Stimulated activated naive CD8-positive, alpha-beta T cell treated with anti-CD3 and anti-CD28 coated beads, Interleukin-15, amount 100 ng/mL, for 72 hours (primary cell): ENCODE measurements at regions not wholly inside any gene's neighbourhood (a gene's known extent, or its start where the extent isn't known, plus 50 kb on each side); places are given as distances from the start of the nearest gene placed in this dataset.
"Not testable (repeated sequence)": the region's sequence is repeated elsewhere in the genome, so short reads cannot be mapped to it uniquely, and the experiment has no call there.

Experiments used
- ATAC-seq: fragments of 150-1000 bp; cut with Tn5 transposase; 2 replicates; pipeline ENCODE4 v1.10.0; 2021; ENCODE audit warnings: mild to moderate bottlenecking, moderate library complexity
- DNase-seq, 2 donors: peaks; one replicate each; pipeline ENCODE4 v3.0.0; 2021 to 2022
- H3K27ac Mint-ChIP-seq, 2 donors: one replicate each; pipeline ENCODE4 v1.8.0; 2022; ENCODE audit warnings: mild to moderate bottlenecking in 2 of 2, mixed read lengths in 2 of 2, moderate library complexity in 2 of 2
- H3K27me3 Mint-ChIP-seq: one replicate; pipeline ENCODE4 v1.8.0; 2022; ENCODE audit warnings: mixed read lengths
- H3K4me1 Mint-ChIP-seq: one replicate; pipeline ENCODE4 v1.8.0; 2022; ENCODE audit warnings: mild to moderate bottlenecking, mixed read lengths
- H3K4me3 Mint-ChIP-seq, 2 donors: one replicate each; pipeline ENCODE4 v1.8.0; 2022; ENCODE audit warnings: mild to moderate bottlenecking in 2 of 2, mixed read lengths in 2 of 2, moderate library complexity in 1 of 2
- H3K9me3 Mint-ChIP-seq, 2 donors: one replicate each; pipeline ENCODE4 v1.8.0; 2022; ENCODE audit warnings: mixed read lengths in 2 of 2

DNA sequence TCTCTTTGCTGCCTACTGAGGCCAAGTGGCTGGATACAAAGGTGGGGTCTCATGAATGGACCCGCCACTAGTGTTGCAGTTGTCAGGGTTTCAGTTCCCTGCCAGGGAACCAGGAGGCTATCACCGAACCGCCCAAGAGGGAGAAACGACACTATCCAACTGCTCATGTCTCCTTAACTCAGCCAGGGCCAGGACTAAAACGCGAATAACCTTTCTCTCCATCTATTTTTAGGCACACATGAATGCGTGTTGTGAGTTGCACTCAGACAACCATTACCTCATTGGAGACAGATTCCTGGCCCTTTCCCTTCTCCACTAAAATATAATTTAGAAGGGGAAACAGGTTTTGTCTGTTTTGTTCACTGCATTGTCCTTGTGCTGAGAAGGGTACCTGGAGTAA lies 559.5 kb downstream of the SOCS6 start:
- no peaks in the 10 kb centered on the region for H3K4me1 Mint-ChIP-seq
- H3K27me3 Mint-ChIP-seq = no peaks in the 10 kb centered on the region
- peaks cover 0 to 5% of the 10 kb centered on the region in 2 donors for H3K9me3 Mint-ChIP-seq
- DNase-seq (no peak), ATAC-seq (no peak)
- H3K4me3 Mint-ChIP-seq = no peak overlapping the region
- peak overlapping the region in 1 of 2 donors; percentile 11 for H3K27ac Mint-ChIP-seq

- H3K4me1 Mint-ChIP-seq = no peaks in the 10 kb centered on the region
Measured at GRCh38 chr18:70840649-70841048, 551.8 kb downstream of the SOCS6 start.

DNA sequence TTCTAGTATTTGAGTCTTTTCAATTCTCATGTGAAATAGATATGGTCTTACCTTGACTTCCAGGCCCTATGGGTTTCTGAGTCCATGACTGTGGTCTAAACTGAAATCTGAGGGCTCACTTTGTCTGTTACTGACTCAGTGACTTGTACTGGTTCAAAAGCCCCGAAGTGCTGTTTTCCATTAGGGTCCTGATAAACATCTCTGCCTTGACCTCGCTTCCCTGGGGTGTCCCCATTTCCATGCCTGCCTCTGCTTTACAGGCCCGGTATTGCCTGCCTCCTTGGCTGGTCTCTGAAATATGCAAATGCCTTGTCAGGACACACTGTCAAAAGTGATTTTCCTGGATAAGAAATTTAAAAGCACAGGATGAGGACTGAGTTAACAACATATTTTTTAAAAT lies 538.8 kb downstream of the SOCS6 start:
- no peaks in the 10 kb centered on the region for H3K4me1 Mint-ChIP-seq
- H3K27me3 Mint-ChIP-seq = no peaks in the 10 kb centered on the region
- H3K9me3 Mint-ChIP-seq = peaks cover 4 to 14% of the 10 kb centered on the region in 2 donors
- peak overlapping the region in 1 of 2 donors; percentile 59 for H3K27ac Mint-ChIP-seq
- H3K4me3 Mint-ChIP-seq = no peak overlapping the region
- no peak for DNase-seq
- ATAC-seq = no peak

More at GRCh38 chr18:70840649-70841048, 551.8 kb downstream of the SOCS6 start:
- Mint-ChIP-seq H3K4me3 (no peak overlapping the region), H3K27me3 (no peaks in the 10 kb centered on the region), H3K27ac (no peak overlapping the region), H3K9me3 (peaks cover under 1 to 10% of the 10 kb centered on the region in 2 donors)
- ATAC-seq (no peak), DNase-seq (no peak)

- no peak for ATAC-seq
- Mint-ChIP-seq H3K4me3 (no peak overlapping the region), H3K4me1 (no peaks in the 10 kb centered on the region)
Measured at GRCh38 chr18:70826571-70826970, 537.7 kb downstream of the SOCS6 start.

GRCh38 chr18:70822691-70823090 lies 533.8 kb downstream of the SOCS6 start:
- Mint-ChIP-seq H3K4me1 (no peaks in the 10 kb centered on the region), H3K9me3 (no peaks in the 10 kb centered on the region), H3K27ac (no peak overlapping the region), H3K4me3 (no peak overlapping the region), H3K27me3 (no peaks in the 10 kb centered on the region)
- no peak for ATAC-seq
- DNase-seq = no peak

More at GRCh38 chr18:70826571-70826970, 537.7 kb downstream of the SOCS6 start:
- Mint-ChIP-seq H3K9me3 (peaks cover 4 to 7% of the 10 kb centered on the region in 2 donors), H3K27ac (no peak overlapping the region), H3K27me3 (no peaks in the 10 kb centered on the region)
- no peak for DNase-seq

- H3K27me3 Mint-ChIP-seq = no peaks in the 10 kb centered on the region
Measured at GRCh38 chr18:70822117-70822516, 533.3 kb downstream of the SOCS6 start.

GRCh38 chr18:70808481-70809056 lies 519.7 kb downstream of the SOCS6 start:
- Mint-ChIP-seq H3K9me3 (peaks cover 9 to 11% of the 10 kb centered on the region in 2 donors), H3K4me1 (no peaks in the 10 kb centered on the region), H3K27me3 (no peaks in the 10 kb centered on the region), H3K4me3 (no peak overlapping the region), H3K27ac (no peak overlapping the region)
- no peak for ATAC-seq
- no peak for DNase-seq

More at GRCh38 chr18:70822117-70822516, 533.3 kb downstream of the SOCS6 start:
- no peak overlapping the region for H3K27ac Mint-ChIP-seq
- H3K4me3 Mint-ChIP-seq = no peak overlapping the region
- no peak for DNase-seq
- no peaks in the 10 kb centered on the region for H3K4me1 Mint-ChIP-seq
- no peaks in the 10 kb centered on the region for H3K9me3 Mint-ChIP-seq
- ATAC-seq = no peak

- DNase-seq = peak; percentile 66 to 72
- H3K4me3 Mint-ChIP-seq = no peak overlapping the region
- H3K9me3 Mint-ChIP-seq = peaks cover 7 to 10% of the 10 kb centered on the region in 2 donors
- ATAC-seq = peak; percentile 94
- H3K27me3 Mint-ChIP-seq = no peaks in the 10 kb centered on the region
- peaks cover 7% of the 10 kb centered on the region for H3K4me1 Mint-ChIP-seq
- H3K27ac Mint-ChIP-seq = no peak overlapping the region
Measured at GRCh38 chr18:70781860-70782453, 493.1 kb downstream of the SOCS6 start.

- H3K27me3 Mint-ChIP-seq, H3K4me1 Mint-ChIP-seq, H3K9me3 Mint-ChIP-seq, H3K27ac Mint-ChIP-seq, H3K4me3 Mint-ChIP-seq, DNase-seq, ATAC-seq: not testable (repeated sequence)
Measured at GRCh38 chr18:70766254-70766653, 477.4 kb downstream of the SOCS6 start.

- H3K27ac Mint-ChIP-seq = no peak overlapping the region
- H3K4me1 Mint-ChIP-seq = peaks cover 8% of the 10 kb centered on the region
- DNase-seq = no peak
- no peaks in the 10 kb centered on the region for H3K27me3 Mint-ChIP-seq
- no peak overlapping the region for H3K4me3 Mint-ChIP-seq
- peaks cover 6 to 8% of the 10 kb centered on the region in 2 donors for H3K9me3 Mint-ChIP-seq
- ATAC-seq = no peak
Measured at GRCh38 chr18:70762812-70763211, 474.0 kb downstream of the SOCS6 start.

- no peak overlapping the region for H3K4me3 Mint-ChIP-seq
- no peak overlapping the region for H3K27ac Mint-ChIP-seq
- ATAC-seq (no peak), DNase-seq (no peak)
- peaks cover 3% of the 10 kb centered on the region for H3K4me1 Mint-ChIP-seq
- peaks cover 19 to 24% of the 10 kb centered on the region in 2 donors for H3K9me3 Mint-ChIP-seq
- no peaks in the 10 kb centered on the region for H3K27me3 Mint-ChIP-seq
Measured at GRCh38 chr18:70758780-70759179, 469.9 kb downstream of the SOCS6 start.

DNA sequence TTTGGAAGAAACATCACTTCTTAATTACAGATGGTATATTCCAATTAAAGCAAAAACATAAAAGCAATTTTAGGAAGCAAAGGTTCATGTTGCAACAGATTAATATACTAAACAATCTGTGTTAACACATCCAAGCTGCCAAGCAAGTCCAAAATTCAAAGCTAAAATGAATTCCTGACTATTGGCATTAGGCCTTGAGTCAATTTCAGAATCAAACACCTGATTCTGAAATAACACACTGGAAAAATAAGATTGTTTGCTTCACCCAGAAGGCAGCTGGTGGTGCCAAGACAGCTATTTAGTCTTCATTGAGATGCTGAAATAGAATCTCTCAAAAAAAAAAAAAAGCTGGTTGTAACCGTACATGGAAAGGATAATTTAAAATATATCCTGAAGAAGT lies 465.6 kb downstream of the SOCS6 start:
- Mint-ChIP-seq H3K4me1 (no peaks in the 10 kb centered on the region), H3K27ac (no peak overlapping the region), H3K9me3 (peaks cover 29 to 37% of the 10 kb centered on the region in 2 donors), H3K27me3 (no peaks in the 10 kb centered on the region), H3K4me3 (no peak overlapping the region)
- ATAC-seq (no peak), DNase-seq (no peak)

DNA sequence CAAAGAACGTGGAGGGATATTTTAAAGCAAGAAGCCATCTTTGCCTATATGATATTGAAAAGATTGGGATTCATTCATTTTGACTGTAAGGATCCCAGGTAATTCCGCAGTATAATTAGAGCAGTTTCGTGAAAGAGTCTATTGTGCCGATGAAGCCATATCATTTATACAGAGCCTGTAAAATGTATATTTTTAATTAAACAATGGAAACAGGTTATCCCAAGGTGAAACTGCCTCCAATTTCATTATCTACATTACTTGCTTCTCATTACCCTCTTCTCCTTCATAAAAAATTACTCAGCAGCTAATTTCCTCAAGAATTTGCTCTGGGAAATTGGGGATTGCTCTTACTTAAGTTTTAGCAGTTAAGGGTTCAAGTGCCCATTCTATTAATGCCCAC lies 444.1 kb downstream of the SOCS6 start:
- H3K4me1 Mint-ChIP-seq = peaks cover 5% of the 10 kb centered on the region
- no peaks in the 10 kb centered on the region for H3K27me3 Mint-ChIP-seq
- no peak overlapping the region for H3K27ac Mint-ChIP-seq
- ATAC-seq = no peak
- DNase-seq = no peak
- peaks cover 11 to 29% of the 10 kb centered on the region in 2 donors for H3K9me3 Mint-ChIP-seq
- H3K4me3 Mint-ChIP-seq = no peak overlapping the region

GRCh38 chr18:70732188-70732587 lies 443.3 kb downstream of the SOCS6 start:
- ATAC-seq (no peak), DNase-seq (no peak)
- no peak overlapping the region for H3K4me3 Mint-ChIP-seq
- H3K27me3 Mint-ChIP-seq = no peaks in the 10 kb centered on the region
- H3K9me3 Mint-ChIP-seq = peaks cover 10 to 22% of the 10 kb centered on the region in 2 donors
- H3K4me1 Mint-ChIP-seq = peaks cover 7% of the 10 kb centered on the region
- no peak overlapping the region for H3K27ac Mint-ChIP-seq

GRCh38 chr18:70720607-70721006 lies 431.8 kb downstream of the SOCS6 start:
- Mint-ChIP-seq H3K27ac (no peak overlapping the region), H3K9me3 (peaks cover 13 to 15% of the 10 kb centered on the region in 2 donors), H3K4me3 (no peak overlapping the region), H3K27me3 (no peaks in the 10 kb centered on the region), H3K4me1 (no peaks in the 10 kb centered on the region)
- ATAC-seq (no peak), DNase-seq (no peak)

DNA sequence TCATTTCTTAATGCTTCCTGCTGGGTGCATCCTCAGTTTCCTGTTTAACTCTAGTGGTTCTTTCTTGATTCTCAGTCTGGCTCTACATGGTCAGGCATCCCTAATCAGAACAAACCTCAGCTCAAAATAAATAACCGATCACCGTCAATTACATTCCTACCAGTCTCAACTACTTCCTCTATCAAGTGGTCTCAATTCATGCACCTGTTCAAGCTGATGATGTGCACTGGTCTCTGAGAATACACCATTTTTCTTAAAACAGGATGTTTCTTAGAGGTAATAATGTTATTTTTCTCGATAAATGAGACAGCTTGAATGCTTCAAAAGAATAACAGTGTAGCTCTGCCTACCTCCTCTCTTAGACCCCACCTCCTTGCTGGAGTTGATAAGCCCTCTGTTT lies 420.9 kb downstream of the SOCS6 start:
- Mint-ChIP-seq H3K27me3 (no peaks in the 10 kb centered on the region), H3K9me3 (peaks cover 27 to 29% of the 10 kb centered on the region in 2 donors), H3K4me1 (peaks cover 14% of the 10 kb centered on the region), H3K27ac (no peak overlapping the region), H3K4me3 (no peak overlapping the region)
- DNase-seq = no peak
- no peak for ATAC-seq

DNA sequence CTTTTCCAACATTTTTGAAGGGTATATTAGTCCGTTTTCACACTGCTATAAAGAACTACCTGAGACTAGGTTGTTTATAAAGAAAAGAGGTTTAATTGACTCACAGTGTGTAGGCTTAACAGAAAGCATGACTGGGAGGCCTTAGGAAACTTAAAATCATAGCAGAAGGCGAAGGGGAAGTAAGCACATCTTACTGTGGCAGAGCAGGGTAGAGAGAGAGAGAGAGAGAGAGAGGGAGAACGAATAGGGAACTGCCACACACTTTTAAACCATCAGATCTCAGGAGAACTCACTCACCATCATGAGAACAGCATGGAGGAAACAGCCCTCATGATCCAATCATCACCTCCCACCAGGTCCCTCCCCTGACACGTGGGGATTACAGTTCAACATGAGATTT lies 420.3 kb downstream of the SOCS6 start:
- Mint-ChIP-seq H3K4me3 (no peak overlapping the region), H3K4me1 (peaks cover 14% of the 10 kb centered on the region), H3K9me3 (peaks cover 27 to 28% of the 10 kb centered on the region in 2 donors), H3K27ac (no peak overlapping the region), H3K27me3 (no peaks in the 10 kb centered on the region)
- DNase-seq = no peak
- ATAC-seq = no peak
